ENCODE measurements at regions not wholly inside any gene's neighbourhood (a gene's known extent, or its start where the extent isn't known, plus 50 kb on each side); places are given as distances from the start of the nearest gene placed in this dataset.
"Not testable (repeated sequence)": the region's sequence is repeated elsewhere in the genome, so short reads cannot be mapped to it uniquely, and the experiment has no call there.

GRCh38 chr11:8772571-8773519 is 90.3 kb downstream of the RPL27A start:
- no peaks in the 10 kb centered on the region for H3K9me3 ChIP-seq (ENCODE audit: control insufficient read depth, low read depth, low read length)
- no peak for DNase-seq
- H3K4me1 ChIP-seq (ENCODE audit: control insufficient read depth, insufficient read depth, low read length), result peaks cover 14% of the 10 kb centered on the region
- no peaks in the 10 kb centered on the region for H3K36me3 ChIP-seq (ENCODE audit: control insufficient read depth, insufficient read depth, low read length)
- H3K4me3 ChIP-seq (ENCODE audit: low read length), result no peak overlapping the region
- H3K27ac ChIP-seq (ENCODE audit: low read length), result peak overlapping the region; percentile 35
- 100% methylated on average over 1 of the region's 9 CpGs for WGBS (ENCODE audit: insufficient coverage, low lambda C conversion rate)
- no peaks in the 10 kb centered on the region for H3K27me3 ChIP-seq (ENCODE audit: control insufficient read depth, insufficient read depth, low read length)

- no peaks in the 10 kb centered on the region for H3K27me3 ChIP-seq (ENCODE audit: control insufficient read depth, insufficient read depth, low read length)
- peaks cover 2% of the 10 kb centered on the region for H3K36me3 ChIP-seq (ENCODE audit: control insufficient read depth, insufficient read depth, low read length)
- H3K9me3 ChIP-seq (ENCODE audit: control insufficient read depth, low read depth, low read length), result no peaks in the 10 kb centered on the region
- H3K4me3 ChIP-seq (ENCODE audit: low read length), result no peak overlapping the region
- DNase-seq, result no peak
- WGBS (ENCODE audit: insufficient coverage, low lambda C conversion rate), result no CpG with 5 or more reads among the region's 5 CpGs
- peak overlapping the region; percentile 40 for H3K27ac ChIP-seq (ENCODE audit: low read length)
- peaks cover 21% of the 10 kb centered on the region for H3K4me1 ChIP-seq (ENCODE audit: control insufficient read depth, insufficient read depth, low read length)
These were observed 91.4 kb downstream of the RPL27A start for GRCh38 chr11:8773916-8774539.

- peaks cover 21% of the 10 kb centered on the region for H3K4me1 ChIP-seq (ENCODE audit: control insufficient read depth, insufficient read depth, low read length)
- H3K9me3 ChIP-seq (ENCODE audit: control insufficient read depth, low read depth, low read length); H3K27ac ChIP-seq (ENCODE audit: low read length); H3K4me3 ChIP-seq (ENCODE audit: low read length); DNase-seq; H3K36me3 ChIP-seq (ENCODE audit: control insufficient read depth, insufficient read depth, low read length); H3K27me3 ChIP-seq (ENCODE audit: control insufficient read depth, insufficient read depth, low read length): not testable (repeated sequence)
- WGBS (ENCODE audit: insufficient coverage, low lambda C conversion rate), result 60% methylated on average over 1 of the region's 8 CpGs
These were observed 92.3 kb downstream of the RPL27A start for GRCh38 chr11:8774916-8775315.

- WGBS (ENCODE audit: insufficient coverage, low lambda C conversion rate), result no CpG with 5 or more reads among the region's 4 CpGs
- no peak for DNase-seq
- Histone ChIP-seq H3K27ac (ENCODE audit: low read length) (no peak overlapping the region), H3K27me3 (ENCODE audit: control insufficient read depth, insufficient read depth, low read length) (no peaks in the 10 kb centered on the region), H3K4me3 (ENCODE audit: low read length) (no peak overlapping the region), H3K9me3 (ENCODE audit: control insufficient read depth, low read depth, low read length) (no peaks in the 10 kb centered on the region), H3K4me1 (ENCODE audit: control insufficient read depth, insufficient read depth, low read length) (peaks cover 21% of the 10 kb centered on the region), H3K36me3 (ENCODE audit: control insufficient read depth, insufficient read depth, low read length) (peaks cover 8% of the 10 kb centered on the region)
These were observed 92.7 kb downstream of the RPL27A start for GRCh38 chr11:8775332-8775731.

GRCh38 chr11:8775734-8776133 is 93.1 kb downstream of the RPL27A start:
- Histone ChIP-seq H3K9me3 (ENCODE audit: control insufficient read depth, low read depth, low read length) (no peaks in the 10 kb centered on the region), H3K36me3 (ENCODE audit: control insufficient read depth, insufficient read depth, low read length) (peaks cover 8% of the 10 kb centered on the region), H3K27ac (ENCODE audit: low read length) (no peak overlapping the region), H3K27me3 (ENCODE audit: control insufficient read depth, insufficient read depth, low read length) (no peaks in the 10 kb centered on the region), H3K4me3 (ENCODE audit: low read length) (no peak overlapping the region), H3K4me1 (ENCODE audit: control insufficient read depth, insufficient read depth, low read length) (peaks cover 21% of the 10 kb centered on the region)
- DNase-seq, result no peak
- WGBS (ENCODE audit: insufficient coverage, low lambda C conversion rate), result no CpG with 5 or more reads among the region's 1 CpG

- H3K9me3 ChIP-seq (ENCODE audit: control insufficient read depth, low read depth, low read length), result no peaks in the 10 kb centered on the region
- no peaks in the 10 kb centered on the region for H3K27me3 ChIP-seq (ENCODE audit: control insufficient read depth, insufficient read depth, low read length)
- WGBS (ENCODE audit: insufficient coverage, low lambda C conversion rate), result no CpG with 5 or more reads among the region's 3 CpGs
- H3K4me3 ChIP-seq (ENCODE audit: low read length), result no peak overlapping the region
- H3K4me1 ChIP-seq (ENCODE audit: control insufficient read depth, insufficient read depth, low read length), result peaks cover 21% of the 10 kb centered on the region
- DNase-seq, result peak in 1 of 2 donors; percentile 57
- H3K27ac ChIP-seq (ENCODE audit: low read length), result no peak overlapping the region
- H3K36me3 ChIP-seq (ENCODE audit: control insufficient read depth, insufficient read depth, low read length), result peaks cover 8% of the 10 kb centered on the region
These were observed 93.6 kb downstream of the RPL27A start for GRCh38 chr11:8776209-8776608.

- Histone ChIP-seq H3K36me3 (ENCODE audit: control insufficient read depth, insufficient read depth, low read length) (peaks cover 8% of the 10 kb centered on the region), H3K9me3 (ENCODE audit: control insufficient read depth, low read depth, low read length) (no peaks in the 10 kb centered on the region), H3K4me3 (ENCODE audit: low read length) (no peak overlapping the region), H3K27me3 (ENCODE audit: control insufficient read depth, insufficient read depth, low read length) (no peaks in the 10 kb centered on the region), H3K4me1 (ENCODE audit: control insufficient read depth, insufficient read depth, low read length) (peaks cover 21% of the 10 kb centered on the region), H3K27ac (ENCODE audit: low read length) (peak overlapping the region; percentile 58)
- DNase-seq, result peak; percentile 47 to 65
- WGBS (ENCODE audit: insufficient coverage, low lambda C conversion rate), result no CpG with 5 or more reads among the region's 8 CpGs
These were observed 95.5 kb downstream of the RPL27A start for GRCh38 chr11:8777907-8778767.

GRCh38 chr11:8779107-8779506 is 96.5 kb downstream of the RPL27A start:
- peak overlapping the region; percentile 58 for H3K27ac ChIP-seq (ENCODE audit: low read length)
- peaks cover 8% of the 10 kb centered on the region for H3K36me3 ChIP-seq (ENCODE audit: control insufficient read depth, insufficient read depth, low read length)
- 90% methylated on average over 2 of the region's 4 CpGs for WGBS (ENCODE audit: insufficient coverage, low lambda C conversion rate)
- no peaks in the 10 kb centered on the region for H3K27me3 ChIP-seq (ENCODE audit: control insufficient read depth, insufficient read depth, low read length)
- H3K4me3 ChIP-seq (ENCODE audit: low read length), result no peak overlapping the region
- H3K4me1 ChIP-seq (ENCODE audit: control insufficient read depth, insufficient read depth, low read length), result peaks cover 13% of the 10 kb centered on the region
- DNase-seq, result no peak
- no peaks in the 10 kb centered on the region for H3K9me3 ChIP-seq (ENCODE audit: control insufficient read depth, low read depth, low read length)

- DNase-seq, result no peak
- H3K4me1 ChIP-seq (ENCODE audit: control insufficient read depth, insufficient read depth, low read length), result peaks cover 13% of the 10 kb centered on the region
- no peak overlapping the region for H3K4me3 ChIP-seq (ENCODE audit: low read length)
- no peaks in the 10 kb centered on the region for H3K27me3 ChIP-seq (ENCODE audit: control insufficient read depth, insufficient read depth, low read length)
- H3K9me3 ChIP-seq (ENCODE audit: control insufficient read depth, low read depth, low read length), result no peaks in the 10 kb centered on the region
- no CpG with 5 or more reads among the region's 10 CpGs for WGBS (ENCODE audit: insufficient coverage, low lambda C conversion rate)
- no peak overlapping the region for H3K27ac ChIP-seq (ENCODE audit: low read length)
- peaks cover 8% of the 10 kb centered on the region for H3K36me3 ChIP-seq (ENCODE audit: control insufficient read depth, insufficient read depth, low read length)
These were observed 97.1 kb downstream of the RPL27A start for GRCh38 chr11:8779732-8780131.

- no peaks in the 10 kb centered on the region for H3K4me1 ChIP-seq (ENCODE audit: control insufficient read depth, insufficient read depth, low read length)
These were observed 102.4 kb downstream of the RPL27A start for GRCh38 chr11:8784954-8785353.

More at GRCh38 chr11:8784954-8785353, 102.4 kb downstream of the RPL27A start:
- no peak overlapping the region for H3K27ac ChIP-seq (ENCODE audit: low read length)
- 88% methylated on average over 3 of the region's 6 CpGs for WGBS (ENCODE audit: insufficient coverage, low lambda C conversion rate)
- H3K36me3 ChIP-seq (ENCODE audit: control insufficient read depth, insufficient read depth, low read length), result peaks cover 2% of the 10 kb centered on the region
- no peaks in the 10 kb centered on the region for H3K27me3 ChIP-seq (ENCODE audit: control insufficient read depth, insufficient read depth, low read length)
- no peak overlapping the region for H3K4me3 ChIP-seq (ENCODE audit: low read length)
- H3K9me3 ChIP-seq (ENCODE audit: control insufficient read depth, low read depth, low read length), result no peaks in the 10 kb centered on the region
- DNase-seq, result no peak

All from large intestine (tissue), 3 donors.